ENCODE measurements at regions not wholly inside any gene's neighbourhood (a gene's known extent, or its start where the extent isn't known, plus 50 kb on each side); places are given as distances from the start of the nearest gene placed in this dataset.

- no peaks in the 10 kb centered on the region for H3K27me3 ChIP-seq
- ATAC-seq (no peak), DNase-seq (no peak)
- H3K27ac ChIP-seq = no peak overlapping the region
- H3K4me1 ChIP-seq = no peaks in the 10 kb centered on the region
- no peak overlapping the region for H3K4me3 ChIP-seq
- intact Hi-C loops (cut with DNase I) = no loop called here
- H3K36me3 ChIP-seq (replicated peaks in 1 of 2; ENCODE audit: insufficient read depth in 1 of 2, low read depth in 2 of 2) = no peaks in the 10 kb centered on the region
- TF ChIP-seq POLR2A (IDR thresholded peaks at IDR 0.05) = no peak
- TF ChIP-seq CTCF (IDR thresholded peaks at IDR 0.05) = no peak
- H3K9me3 ChIP-seq = no peaks in the 10 kb centered on the region
- 79 to 85% methylated on average over 1 of the region's 1 CpG for WGBS, 2 donors
Observed at GRCh38 chr2:33835911-33836310, 236.8 kb upstream of the FAM98A start.

- Histone ChIP-seq H3K27ac (no peak overlapping the region), H3K9me3 (no peaks in the 10 kb centered on the region), H3K36me3 (replicated peaks in 1 of 2; ENCODE audit: insufficient read depth in 1 of 2, low read depth in 2 of 2) (no peaks in the 10 kb centered on the region), H3K27me3 (no peaks in the 10 kb centered on the region), H3K4me3 (no peak overlapping the region), H3K4me1 (no peaks in the 10 kb centered on the region)
- ATAC-seq (no peak), DNase-seq (no peak)
- 36 to 54% methylated on average over 3 of the region's 3 CpGs for WGBS, 2 donors
- no peak for TF ChIP-seq POLR2A (IDR thresholded peaks at IDR 0.05)
- TF ChIP-seq CTCF (IDR thresholded peaks at IDR 0.05) = no peak
- intact Hi-C loops (cut with DNase I) = no loop called here
Observed at GRCh38 chr2:33822964-33823363, 223.9 kb upstream of the FAM98A start.

GRCh38 chr2:33812707-33813106 lies 213.6 kb upstream of the FAM98A start:
- H3K27ac ChIP-seq = no peak overlapping the region

GRCh38 chr2:33810046-33810835 lies 211.1 kb upstream of the FAM98A start:
- Histone ChIP-seq H3K4me3 (no peak overlapping the region), H3K36me3 (replicated peaks in 1 of 2; ENCODE audit: insufficient read depth in 1 of 2, low read depth in 2 of 2) (no peaks in the 10 kb centered on the region), H3K27me3 (no peaks in the 10 kb centered on the region), H3K9me3 (no peaks in the 10 kb centered on the region), H3K4me1 (no peaks in the 10 kb centered on the region), H3K27ac (no peak overlapping the region)
- WGBS, 2 donors = 76 to 82% methylated on average over 9 of the region's 9 CpGs
- DNase-seq (no peak), ATAC-seq (no peak)
- TF ChIP-seq CTCF (IDR thresholded peaks at IDR 0.05) = no peak
- TF ChIP-seq POLR2A (IDR thresholded peaks at IDR 0.05) = no peak
- intact Hi-C loops (cut with DNase I) = no loop called here

More at GRCh38 chr2:33812707-33813106, 213.6 kb upstream of the FAM98A start:
- Histone ChIP-seq H3K27me3 (no peaks in the 10 kb centered on the region), H3K9me3 (no peaks in the 10 kb centered on the region), H3K4me3 (no peak overlapping the region), H3K36me3 (replicated peaks in 1 of 2; ENCODE audit: insufficient read depth in 1 of 2, low read depth in 2 of 2) (no peaks in the 10 kb centered on the region), H3K4me1 (no peaks in the 10 kb centered on the region)
- intact Hi-C loops (cut with DNase I) = no loop called here
- DNase-seq (no peak), ATAC-seq (no peak)
- TF ChIP-seq CTCF (IDR thresholded peaks at IDR 0.05) (no peak), POLR2A (IDR thresholded peaks at IDR 0.05) (no peak)
- WGBS, 2 donors = 57 to 61% methylated on average over 2 of the region's 2 CpGs

- no peak for DNase-seq
- H3K27me3 ChIP-seq = no peaks in the 10 kb centered on the region
Observed at GRCh38 chr2:33806041-33806440, 206.9 kb upstream of the FAM98A start.

More at GRCh38 chr2:33806041-33806440, 206.9 kb upstream of the FAM98A start:
- ATAC-seq = no peak
- no peaks in the 10 kb centered on the region for H3K4me1 ChIP-seq
- no peak overlapping the region for H3K4me3 ChIP-seq
- no peaks in the 10 kb centered on the region for H3K36me3 ChIP-seq (replicated peaks in 1 of 2; ENCODE audit: insufficient read depth in 1 of 2, low read depth in 2 of 2)
- no peak overlapping the region for H3K27ac ChIP-seq
- no peaks in the 10 kb centered on the region for H3K9me3 ChIP-seq
- no peak for TF ChIP-seq POLR2A (IDR thresholded peaks at IDR 0.05)
- TF ChIP-seq CTCF (IDR thresholded peaks at IDR 0.05) = no peak
- 52 to 66% methylated on average over 6 of the region's 6 CpGs for WGBS, 2 donors
- intact Hi-C loops (cut with DNase I) = no loop called here
